Loucy (cell line): ENCODE measurements at regions not wholly inside any gene's neighbourhood (a gene's known extent, or its start where the extent isn't known, plus 50 kb on each side); places are given as distances from the start of the nearest gene placed in this dataset.

ENCODE experiments used
- H2AFZ ChIP-seq: fragments of 200-600 bp; sonication (generic); 2 replicates; pipeline ENCODE4 v1.6.0; 2016; ENCODE audit warnings: antibody characterized with exemption, mild to moderate bottlenecking, low read length, moderate library complexity
- H3F3A ChIP-seq: fragments of 200-600 bp; 2 replicates; pipeline ENCODE4 v1.6.0; 2016; ENCODE audit warnings: antibody characterized with exemption, low read depth, mild to moderate bottlenecking
- H3K27me3 ChIP-seq: fragments of 200-600 bp; sonication (generic); 2 replicates; pipeline ENCODE4 v1.6.1; 2014; ENCODE audit warnings: low read length, mild to moderate bottlenecking; ENCODE audit not compliant: insufficient read depth, poor library complexity, severe bottlenecking
- H3K36me3 ChIP-seq: fragments of 200-600 bp; sonication (generic); 2 replicates; pipeline ENCODE4 v1.6.1; 2016; ENCODE audit warnings: low read length; ENCODE audit not compliant: insufficient read depth
- H3K4me1 ChIP-seq: fragments of 200-600 bp; sonication (generic); 2 replicates; pipeline ENCODE4 v1.5.1; 2014; ENCODE audit warnings: low read length, mild to moderate bottlenecking; ENCODE audit not compliant: insufficient read depth, poor library complexity, severe bottlenecking
- H3K4me2 ChIP-seq: fragments of 200-600 bp; sonication (generic); 2 replicates; pipeline ENCODE4 v1.6.0; 2014; ENCODE audit warnings: antibody characterized with exemption, low read length, low read depth, mild to moderate bottlenecking; ENCODE audit not compliant: poor library complexity, severe bottlenecking
- H3K4me3 ChIP-seq: fragments of 200-600 bp; sonication (generic); 2 replicates; pipeline ENCODE4 v1.5.1; 2014; ENCODE audit warnings: low read length, mild to moderate bottlenecking, mixed read lengths; ENCODE audit not compliant: poor library complexity, severe bottlenecking
- H3K79me2 ChIP-seq: fragments of 200-600 bp; sonication (generic); 2 replicates; pipeline ENCODE4 v1.6.1; 2014; ENCODE audit warnings: low read length; ENCODE audit not compliant: insufficient read depth
- H3K9ac ChIP-seq: fragments of 200-600 bp; sonication (generic); 2 replicates; pipeline ENCODE4 v1.6.0; 2014; ENCODE audit warnings: mild to moderate bottlenecking, low read depth, low read length, moderate library complexity; ENCODE audit not compliant: poor library complexity, severe bottlenecking
- H3K9me2 ChIP-seq: fragments of 200-600 bp; sonication (generic); replicated peaks from 2 replicates; pipeline ENCODE4 v1.6.1; 2016; ENCODE audit warnings: low read depth, low read length, mixed read lengths
- H3K9me3 ChIP-seq: fragments of 200-600 bp; sonication (generic); 2 replicates; pipeline ENCODE4 v1.6.1; 2014; ENCODE audit warnings: mild to moderate bottlenecking, antibody characterized with exemption, low read length, low read depth; ENCODE audit not compliant: insufficient read depth
- H4K20me1 ChIP-seq: fragments of 200-600 bp; sonication (generic); 2 replicates; pipeline ENCODE4 v1.6.0; 2014; ENCODE audit warnings: antibody characterized with exemption, low read length, mild to moderate bottlenecking; ENCODE audit not compliant: insufficient read depth, poor library complexity, severe bottlenecking
- EZH2phosphoT487 ChIP-seq: fragments of 200-600 bp; IDR thresholded peaks from 2 replicates; pipeline ENCODE4 v1.6.1; 2018; ENCODE audit warnings: antibody characterized with exemption, mild to moderate bottlenecking, moderate library complexity, borderline replicate concordance
- TF ChIP-seq, protein P1 (sequence below): fragments of 200-600 bp; sonication (generic); conservative IDR thresholded peaks from 2 replicates; pipeline ENCODE4 v1.5.1; 2014; ENCODE audit warnings: mild to moderate bottlenecking, antibody characterized with exemption, low read length

GRCh38 chr20:12095180-12095920 is 177.7 kb downstream of the BTBD3 start:
- Histone ChIP-seq H3K9me2 (no peaks in the 10 kb centered on the region), H3K79me2 (no peaks in the 10 kb centered on the region), H3K9ac (no peak overlapping the region), H3K36me3 (no peaks in the 10 kb centered on the region), H4K20me1 (no peaks in the 10 kb centered on the region), H3K9me3 (no peaks in the 10 kb centered on the region), H3K4me2 (no peak overlapping the region), H3F3A (no peaks in the 10 kb centered on the region), H3K4me3 (no peak overlapping the region), H3K4me1 (peaks cover 19% of the 10 kb centered on the region), H3K27me3 (no peaks in the 10 kb centered on the region), H2AFZ (no peak overlapping the region)
- no peak for TF ChIP-seq EZH2phosphoT487
- TF ChIP-seq, protein P1, sequence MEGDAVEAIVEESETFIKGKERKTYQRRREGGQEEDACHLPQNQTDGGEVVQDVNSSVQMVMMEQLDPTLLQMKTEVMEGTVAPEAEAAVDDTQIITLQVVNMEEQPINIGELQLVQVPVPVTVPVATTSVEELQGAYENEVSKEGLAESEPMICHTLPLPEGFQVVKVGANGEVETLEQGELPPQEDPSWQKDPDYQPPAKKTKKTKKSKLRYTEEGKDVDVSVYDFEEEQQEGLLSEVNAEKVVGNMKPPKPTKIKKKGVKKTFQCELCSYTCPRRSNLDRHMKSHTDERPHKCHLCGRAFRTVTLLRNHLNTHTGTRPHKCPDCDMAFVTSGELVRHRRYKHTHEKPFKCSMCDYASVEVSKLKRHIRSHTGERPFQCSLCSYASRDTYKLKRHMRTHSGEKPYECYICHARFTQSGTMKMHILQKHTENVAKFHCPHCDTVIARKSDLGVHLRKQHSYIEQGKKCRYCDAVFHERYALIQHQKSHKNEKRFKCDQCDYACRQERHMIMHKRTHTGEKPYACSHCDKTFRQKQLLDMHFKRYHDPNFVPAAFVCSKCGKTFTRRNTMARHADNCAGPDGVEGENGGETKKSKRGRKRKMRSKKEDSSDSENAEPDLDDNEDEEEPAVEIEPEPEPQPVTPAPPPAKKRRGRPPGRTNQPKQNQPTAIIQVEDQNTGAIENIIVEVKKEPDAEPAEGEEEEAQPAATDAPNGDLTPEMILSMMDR = no peak

GRCh38 chr20:12098421-12098820 is 180.7 kb downstream of the BTBD3 start:
- Histone ChIP-seq H3K9ac (no peak overlapping the region), H3K9me2 (no peaks in the 10 kb centered on the region), H3K4me3 (no peak overlapping the region), H3F3A (no peaks in the 10 kb centered on the region), H3K79me2 (no peaks in the 10 kb centered on the region), H2AFZ (no peak overlapping the region), H3K36me3 (no peaks in the 10 kb centered on the region), H3K9me3 (no peaks in the 10 kb centered on the region), H3K4me2 (no peak overlapping the region), H3K4me1 (peaks cover 3% of the 10 kb centered on the region), H3K27me3 (no peaks in the 10 kb centered on the region), H4K20me1 (no peaks in the 10 kb centered on the region)
- no peak for TF ChIP-seq EZH2phosphoT487
- TF ChIP-seq, protein P1 = no peak

DNA sequence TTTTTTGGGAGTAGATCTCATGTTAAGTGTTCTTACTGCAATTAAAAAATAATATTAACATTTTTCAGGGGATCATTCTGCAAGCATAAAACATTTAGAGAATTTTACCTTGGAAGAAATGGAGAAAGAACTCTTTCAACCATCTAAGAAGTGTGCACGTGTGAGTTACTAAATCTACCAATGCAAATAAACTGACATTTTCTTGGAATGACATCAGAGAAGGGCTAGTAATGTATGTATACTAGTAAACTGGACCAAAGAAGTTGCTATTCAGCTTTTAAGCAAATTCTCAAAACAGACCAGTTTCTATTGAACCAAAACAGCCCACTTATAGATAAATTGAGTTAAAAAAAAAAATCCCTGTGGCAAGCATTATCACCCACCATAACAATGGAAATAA is 191.2 kb downstream of the BTBD3 start:
- no peaks in the 10 kb centered on the region for H3F3A ChIP-seq
- no peaks in the 10 kb centered on the region for H3K9me3 ChIP-seq
- no peak overlapping the region for H2AFZ ChIP-seq
- H3K4me2 ChIP-seq = no peak overlapping the region
- H3K27me3 ChIP-seq = no peaks in the 10 kb centered on the region
- H3K9ac ChIP-seq = no peak overlapping the region
- H3K9me2 ChIP-seq = no peaks in the 10 kb centered on the region
- no peak overlapping the region for H3K4me3 ChIP-seq
- no peaks in the 10 kb centered on the region for H3K79me2 ChIP-seq
- H3K36me3 ChIP-seq = no peaks in the 10 kb centered on the region
- TF ChIP-seq, protein P1 = no peak
- no peak for TF ChIP-seq EZH2phosphoT487
- H3K4me1 ChIP-seq = peaks cover 7% of the 10 kb centered on the region
- H4K20me1 ChIP-seq = no peaks in the 10 kb centered on the region
